BLaER1 treated with 17β-estradiol and CSF1 and Interleukin-3, amounts not matched to agents 10 nM and 100 nM (cell line): ENCODE measurements at regions not wholly inside any gene's neighbourhood (a gene's known extent, or its start where the extent isn't known, plus 50 kb on each side); places are given as distances from the start of the nearest gene placed in this dataset.

Experiments used
- H3K27ac ChIP-seq, 11 experiments: shearing (Covaris generic); formaldehyde crosslinking; 2 replicates each; pipeline ENCODE4 v1.8.1; 2022
- H3K27me3 ChIP-seq, 11 experiments: shearing (Covaris generic); formaldehyde crosslinking; 2 replicates each; pipeline ENCODE4 v1.8.1; 2022
- H3K36me3 ChIP-seq, 11 experiments: shearing (Covaris generic); formaldehyde crosslinking; 2 replicates each; pipeline ENCODE4 v1.8.1; 2022
- H3K4me1 ChIP-seq, 10 experiments: shearing (Covaris generic); formaldehyde crosslinking; 2 replicates each; pipeline ENCODE4 v1.8.1; 2022
- H3K4me2 ChIP-seq, 11 experiments: shearing (Covaris generic); formaldehyde crosslinking; 2 replicates each; pipeline ENCODE4 v1.8.1; 2022
- H3K4me3 ChIP-seq, 10 experiments: shearing (Covaris generic); formaldehyde crosslinking; 2 replicates each; pipeline ENCODE4 v1.8.1; 2022
- H3K9ac ChIP-seq, 11 experiments: shearing (Covaris generic); formaldehyde crosslinking; 2 replicates each; pipeline ENCODE4 v1.8.1; 2022
- H3K9me3 ChIP-seq, 11 experiments: shearing (Covaris generic); formaldehyde crosslinking; replicated peaks in 1 of 11; 2 replicates each; pipeline ENCODE4 v1.8.1; 2022
- H4K20me1 ChIP-seq, 11 experiments: shearing (Covaris generic); formaldehyde crosslinking; 2 replicates each; pipeline ENCODE4 v1.8.1; 2022
- Cebpa-rat ChIP-seq, 11 experiments: shearing (Covaris generic); IDR thresholded peaks; 2 replicates each; pipeline ENCODE4 v1.8.1; 2022

DNA sequence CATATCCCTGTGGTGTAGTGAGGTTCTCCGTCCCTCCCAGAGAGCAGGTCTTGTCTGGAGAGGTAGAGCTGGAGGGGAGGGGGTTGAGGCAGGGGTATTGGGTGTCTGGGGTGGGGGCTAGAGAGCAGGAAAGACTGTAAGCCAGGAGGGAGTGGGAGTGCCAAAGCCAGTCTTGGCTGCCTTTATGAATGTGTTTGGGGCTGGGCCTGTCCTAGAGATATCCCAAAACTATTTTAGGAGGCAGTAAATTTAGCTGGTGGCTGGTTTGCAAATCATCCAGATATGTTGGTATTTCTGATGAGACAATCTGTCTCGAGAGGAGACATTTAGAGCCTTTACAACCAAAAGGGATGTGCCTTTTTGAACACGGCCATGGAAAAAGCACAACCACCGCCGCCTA lies 166.6 kb downstream of the TLE3 start:
- no peaks in the 10 kb centered on the region for H4K20me1 ChIP-seq
- H3K27ac ChIP-seq = no peak overlapping the region
- H3K27me3 ChIP-seq = no peaks in the 10 kb centered on the region
- H3K9ac ChIP-seq = no peak overlapping the region
- no peak for TF ChIP-seq Cebpa-rat (IDR thresholded peaks at IDR 0.05)
- no peak overlapping the region for H3K4me2 ChIP-seq
- H3K4me1 ChIP-seq = no peaks in the 10 kb centered on the region
- H3K9me3 ChIP-seq = peaks cover 21 to 63% (median 28%) of the 10 kb centered on the region in 11 experiments; a peak in 21 of 22 replicates
- no peak overlapping the region for H3K4me3 ChIP-seq
- H3K36me3 ChIP-seq = no peaks in the 10 kb centered on the region

DNA sequence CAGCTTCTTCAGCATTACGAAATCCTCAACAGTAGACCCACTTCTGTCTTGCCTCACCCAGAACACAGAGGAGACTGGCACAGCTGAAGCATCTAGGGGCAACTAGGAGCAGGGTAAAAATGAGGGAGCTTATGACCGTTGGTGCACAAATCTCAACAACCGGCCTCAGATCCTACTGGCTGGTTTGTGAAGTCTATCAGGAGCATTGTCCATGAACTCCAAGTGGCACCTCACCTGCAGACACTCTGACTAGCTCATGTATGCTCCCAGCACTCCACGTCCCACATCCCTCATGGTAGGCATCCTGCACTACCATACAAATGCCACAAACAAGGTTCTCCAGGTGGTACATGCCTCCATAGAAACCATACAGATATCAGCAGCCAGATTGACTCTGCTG lies 163.1 kb downstream of the TLE3 start:
- peaks cover 0 to 34% (median 7%) of the 10 kb centered on the region in 11 experiments; a peak in 12 of 22 replicates for H3K9me3 ChIP-seq
- H3K4me1 ChIP-seq = no peaks in the 10 kb centered on the region
- no peak overlapping the region for H3K4me3 ChIP-seq
- H3K27me3 ChIP-seq = no peaks in the 10 kb centered on the region
- H3K4me2 ChIP-seq = no peak overlapping the region
- 0 out of 22 replicates have a peak, but pooled peaks cover 0 to 4% (median 0%) of the 10 kb centered on the region in 11 experiments for H4K20me1 ChIP-seq
- H3K27ac ChIP-seq = no peak overlapping the region
- no peak for TF ChIP-seq Cebpa-rat (IDR thresholded peaks at IDR 0.05)
- H3K9ac ChIP-seq = no peak overlapping the region
- H3K36me3 ChIP-seq = no peaks in the 10 kb centered on the region

DNA sequence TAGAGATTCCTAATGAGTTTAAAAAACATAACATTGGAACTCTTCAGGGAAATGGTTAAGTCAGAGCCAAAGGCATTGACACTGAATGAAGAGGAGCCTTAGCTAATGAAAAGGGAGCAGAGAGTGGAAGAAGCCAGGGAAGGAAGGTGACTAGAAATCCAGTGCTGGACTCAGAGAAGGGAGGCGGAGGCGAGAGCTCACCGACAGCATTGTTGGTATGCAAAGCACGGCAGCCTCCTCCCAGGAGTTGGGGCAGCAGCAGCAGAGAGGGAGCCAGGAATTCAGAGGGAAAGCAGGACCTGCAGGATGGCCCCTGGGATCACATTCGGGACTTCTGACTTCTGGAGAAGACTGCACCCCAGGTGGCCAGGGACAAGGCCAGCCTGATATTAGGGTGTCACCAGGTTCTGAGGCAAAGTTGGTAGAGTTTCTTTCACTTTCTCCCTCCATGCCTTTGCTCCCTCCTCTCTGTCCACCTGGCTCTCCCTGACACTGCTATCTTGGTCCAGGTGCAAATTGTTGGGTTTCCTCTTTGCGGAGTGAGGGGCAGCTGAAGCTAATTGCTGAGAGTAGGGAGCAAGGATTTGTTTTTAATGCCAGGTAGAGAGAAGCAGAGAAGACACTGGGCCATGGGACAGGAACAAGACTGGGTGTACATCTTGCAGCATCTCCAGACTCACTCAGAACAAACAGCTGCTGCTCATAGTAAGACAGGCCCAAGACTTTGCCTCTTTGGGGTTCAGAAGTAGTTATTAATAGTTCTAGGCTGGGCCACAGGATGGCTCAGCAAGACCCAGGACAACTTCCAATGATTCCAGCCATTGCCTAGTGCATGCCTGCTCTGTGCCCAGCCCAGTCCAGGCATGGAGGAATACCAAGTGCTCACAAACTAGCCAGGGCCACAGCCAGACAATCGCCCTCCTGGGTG lies 157.9 kb downstream of the TLE3 start:
- H3K36me3 ChIP-seq = no peaks in the 10 kb centered on the region
- H3K27me3 ChIP-seq = 0 out of 22 replicates have a peak, but pooled peaks cover 0 to 3% (median 0%) of the 10 kb centered on the region in 11 experiments
- H3K4me2 ChIP-seq = no peak overlapping the region
- H3K9ac ChIP-seq = no peak overlapping the region
- H3K4me1 ChIP-seq = peaks cover 0 to 9% (median 0%) of the 10 kb centered on the region in 10 experiments; a peak in 4 of 20 replicates
- H3K27ac ChIP-seq = no peak overlapping the region
- no peak for TF ChIP-seq Cebpa-rat (IDR thresholded peaks at IDR 0.05)
- H3K9me3 ChIP-seq = peaks cover 0 to 14% (median 0%) of the 10 kb centered on the region in 11 experiments; a peak in 8 of 22 replicates
- no peak overlapping the region for H3K4me3 ChIP-seq
- H4K20me1 ChIP-seq = 0 out of 22 replicates have a peak, but pooled peaks cover 0 to 4% (median 0%) of the 10 kb centered on the region in 11 experiments

DNA sequence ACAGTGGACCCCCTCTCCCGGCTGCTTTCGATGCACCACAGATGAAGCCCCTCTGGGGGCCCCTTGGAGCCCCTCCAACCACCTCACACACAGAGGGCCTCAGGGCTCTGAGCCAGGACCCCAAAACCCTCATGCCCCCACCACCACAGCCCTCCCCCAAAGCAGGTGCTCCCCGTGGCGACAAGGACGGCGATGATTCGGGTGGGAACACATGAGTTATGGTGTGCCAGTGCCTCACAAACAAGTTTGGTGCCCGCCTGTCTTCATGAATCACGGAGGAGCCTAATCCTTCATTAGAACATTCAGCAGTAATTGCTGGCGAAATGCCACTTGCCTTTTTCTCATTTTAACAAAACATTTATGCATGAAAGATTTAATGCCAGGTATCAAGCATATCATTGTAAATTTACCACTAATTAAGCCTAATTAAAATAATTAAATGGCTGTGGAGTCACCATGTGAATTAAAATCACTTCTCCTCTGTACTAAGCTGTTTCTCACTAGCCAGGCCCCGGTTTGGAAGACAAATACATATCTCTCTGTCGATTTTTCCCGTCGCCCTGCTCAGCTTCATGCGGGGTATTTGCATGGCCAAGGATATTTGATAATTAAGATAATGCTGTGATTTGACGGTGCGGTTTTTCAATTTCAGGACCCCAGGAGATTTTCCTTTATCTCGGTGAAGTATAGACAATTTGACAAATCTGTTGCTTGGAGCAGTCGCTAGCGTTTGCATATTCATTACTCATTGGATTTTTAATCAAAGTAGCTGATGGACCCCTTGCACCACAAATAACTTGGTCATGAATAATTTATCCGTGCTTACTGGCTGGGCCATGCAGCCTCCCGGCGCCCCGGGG lies 157.0 kb downstream of the TLE3 start:
- 0 out of 22 replicates have a peak, but pooled peaks cover 0 to 4% (median 0%) of the 10 kb centered on the region in 11 experiments for H4K20me1 ChIP-seq
- TF ChIP-seq Cebpa-rat (IDR thresholded peaks at IDR 0.05) = no peak
- no peak overlapping the region for H3K9ac ChIP-seq
- no peak overlapping the region for H3K27ac ChIP-seq
- peaks cover 0 to 9% (median 0%) of the 10 kb centered on the region in 10 experiments; a peak in 4 of 20 replicates for H3K4me1 ChIP-seq
- no peak overlapping the region for H3K4me3 ChIP-seq
- H3K27me3 ChIP-seq = 0 out of 22 replicates have a peak, but pooled peaks cover 0 to 3% (median 0%) of the 10 kb centered on the region in 11 experiments
- peaks cover 0 to 5% (median 0%) of the 10 kb centered on the region in 11 experiments; a peak in 6 of 22 replicates for H3K9me3 ChIP-seq
- H3K4me2 ChIP-seq = no peak overlapping the region
- H3K36me3 ChIP-seq = no peaks in the 10 kb centered on the region

DNA sequence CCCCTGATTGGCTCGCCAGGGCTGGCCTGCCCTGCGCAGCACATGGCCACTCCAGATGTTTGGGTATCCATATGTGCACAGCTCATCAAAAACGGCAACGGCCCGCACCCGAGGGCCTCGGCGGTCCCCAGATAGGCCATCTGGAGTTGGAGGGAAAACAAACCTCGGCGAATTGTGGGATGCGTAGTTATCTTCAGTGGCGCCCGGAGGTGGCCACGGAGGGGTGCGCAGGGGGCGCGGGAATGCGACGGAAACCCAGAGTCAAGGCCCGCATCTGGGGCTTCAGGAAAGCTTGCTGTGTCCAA lies 156.5 kb downstream of the TLE3 start:
- Histone ChIP-seq H3K36me3 (no peaks in the 10 kb centered on the region), H3K27ac (no peak overlapping the region), H3K4me3 (no peak overlapping the region), H3K4me2 (no peak overlapping the region), H3K9me3 (no peaks in the 10 kb centered on the region; a peak in 1 of 22 replicates), H4K20me1 (0 out of 22 replicates have a peak, but pooled peaks cover 0 to 4% (median 0%) of the 10 kb centered on the region in 11 experiments), H3K27me3 (0 out of 22 replicates have a peak, but pooled peaks cover 0 to 3% (median 0%) of the 10 kb centered on the region in 11 experiments), H3K4me1 (peaks cover 0 to 9% (median 0%) of the 10 kb centered on the region in 10 experiments; a peak in 4 of 20 replicates), H3K9ac (no peak overlapping the region)
- TF ChIP-seq Cebpa-rat (IDR thresholded peaks at IDR 0.05) = no peak

DNA sequence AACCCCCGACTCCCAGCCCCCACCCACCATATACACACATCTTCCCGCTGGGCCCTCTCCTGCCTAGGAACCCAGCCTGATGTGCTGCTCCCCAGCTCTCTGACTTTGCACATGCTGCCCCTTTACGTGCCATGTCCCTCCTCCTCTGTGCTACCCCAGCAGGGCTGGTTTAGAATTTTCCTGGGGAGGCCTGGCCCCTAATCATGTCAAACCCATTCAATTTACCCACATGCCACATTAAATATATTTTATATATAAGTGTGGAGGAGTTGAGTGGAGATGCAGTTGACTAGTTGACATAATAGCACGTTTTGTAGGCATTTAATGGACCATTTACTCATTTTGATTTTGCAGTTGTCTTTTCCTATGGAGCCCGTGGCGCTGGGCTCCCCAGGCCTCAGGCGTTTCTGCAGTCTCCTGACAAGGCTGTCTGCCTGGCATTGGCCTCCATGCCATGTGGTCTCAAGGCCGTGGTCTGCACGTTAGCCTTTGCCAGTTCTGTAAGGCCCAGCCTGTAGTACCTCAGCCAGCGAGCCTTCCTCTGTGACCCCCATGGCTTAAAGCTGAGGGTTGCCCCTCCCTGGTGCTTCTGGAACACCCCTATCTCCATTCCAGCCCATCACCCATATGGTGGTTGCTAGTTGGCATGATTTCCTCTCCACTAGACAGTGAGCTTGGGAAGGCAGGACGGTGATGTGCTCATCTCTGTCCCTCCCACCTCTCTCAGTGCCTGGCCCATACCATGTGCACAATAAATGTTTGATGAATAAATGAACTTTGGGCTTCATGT lies 155.8 kb downstream of the TLE3 start:
- no peak for TF ChIP-seq Cebpa-rat (IDR thresholded peaks at IDR 0.05)
- Histone ChIP-seq H3K4me2 (no peak overlapping the region), H3K27ac (no peak overlapping the region), H3K4me3 (no peak overlapping the region), H4K20me1 (0 out of 22 replicates have a peak, but pooled peaks cover 0 to 4% (median 0%) of the 10 kb centered on the region in 11 experiments), H3K4me1 (peaks cover 0 to 9% (median 0%) of the 10 kb centered on the region in 10 experiments; a peak in 4 of 20 replicates), H3K9me3 (no peaks in the 10 kb centered on the region), H3K36me3 (no peaks in the 10 kb centered on the region), H3K27me3 (0 out of 22 replicates have a peak, but pooled peaks cover 0 to 3% (median 0%) of the 10 kb centered on the region in 11 experiments), H3K9ac (no peak overlapping the region)

DNA sequence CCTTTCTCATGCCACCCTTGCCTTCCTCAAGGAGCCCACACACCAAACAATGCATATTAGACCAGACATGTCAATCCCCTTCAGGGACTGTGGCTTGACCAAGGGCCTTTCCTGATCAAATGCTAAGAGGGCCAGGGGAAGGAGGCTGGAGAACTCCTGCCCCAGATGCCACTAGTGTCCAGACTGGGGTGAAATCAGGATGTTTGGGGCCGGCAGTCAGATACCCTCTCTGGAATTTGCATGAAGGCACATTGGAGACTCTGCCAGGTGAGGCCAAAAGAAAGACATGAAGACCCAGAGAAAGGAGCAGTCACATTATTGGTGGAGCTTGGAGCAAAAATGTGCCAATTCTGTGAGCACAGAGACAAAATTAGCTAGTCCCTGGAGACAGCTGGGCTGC lies 154.1 kb downstream of the TLE3 start:
- Histone ChIP-seq H3K27me3 (0 out of 22 replicates have a peak, but pooled peaks cover 0 to 3% (median 0%) of the 10 kb centered on the region in 11 experiments), H3K4me1 (peaks cover 0 to 25% (median 16%) of the 10 kb centered on the region in 10 experiments; a peak in 14 of 20 replicates), H4K20me1 (no peaks in the 10 kb centered on the region), H3K4me2 (peak overlapping the region in 6 of 11 experiments; percentile 3 to 36 (median 14); a peak in 2 of 22 replicates), H3K4me3 (no peak overlapping the region), H3K27ac (no peak overlapping the region), H3K9me3 (no peaks in the 10 kb centered on the region), H3K36me3 (no peaks in the 10 kb centered on the region), H3K9ac (no peak overlapping the region)
- no peak for TF ChIP-seq Cebpa-rat (IDR thresholded peaks at IDR 0.05)

DNA sequence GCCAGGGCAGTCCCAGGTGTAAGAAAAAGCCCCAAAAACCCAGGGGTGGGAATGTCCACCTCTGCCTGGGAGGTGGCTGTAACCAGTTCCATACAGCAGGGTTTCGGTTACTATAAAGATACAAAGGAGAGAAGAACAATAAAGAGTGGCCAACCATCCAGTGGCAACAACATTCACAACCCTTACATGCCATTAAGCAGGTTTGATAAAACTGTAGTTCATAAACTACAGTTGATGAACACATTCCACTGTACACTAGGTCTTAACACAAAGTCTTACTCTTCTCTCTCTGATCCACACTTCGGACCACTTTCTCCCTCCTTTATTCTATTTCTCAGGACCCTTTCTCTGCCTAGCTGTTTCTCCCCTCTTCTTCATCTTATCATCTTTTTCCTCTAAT lies 152.0 kb downstream of the TLE3 start:
- Histone ChIP-seq H3K36me3 (no peaks in the 10 kb centered on the region), H3K9me3 (no peaks in the 10 kb centered on the region), H3K9ac (no peak overlapping the region), H3K27me3 (0 out of 22 replicates have a peak, but pooled peaks cover 0 to 3% (median 0%) of the 10 kb centered on the region in 11 experiments), H3K4me3 (no peak overlapping the region), H3K4me2 (no peak overlapping the region), H3K27ac (no peak overlapping the region), H3K4me1 (peaks cover 0 to 29% (median 16%) of the 10 kb centered on the region in 10 experiments; a peak in 14 of 20 replicates), H4K20me1 (no peaks in the 10 kb centered on the region)
- TF ChIP-seq Cebpa-rat (IDR thresholded peaks at IDR 0.05) = no peak
